ENCODE measurements at regions not wholly inside any gene's neighbourhood (a gene's known extent, or its start where the extent isn't known, plus 50 kb on each side); places are given as distances from the start of the nearest gene placed in this dataset.

DNA sequence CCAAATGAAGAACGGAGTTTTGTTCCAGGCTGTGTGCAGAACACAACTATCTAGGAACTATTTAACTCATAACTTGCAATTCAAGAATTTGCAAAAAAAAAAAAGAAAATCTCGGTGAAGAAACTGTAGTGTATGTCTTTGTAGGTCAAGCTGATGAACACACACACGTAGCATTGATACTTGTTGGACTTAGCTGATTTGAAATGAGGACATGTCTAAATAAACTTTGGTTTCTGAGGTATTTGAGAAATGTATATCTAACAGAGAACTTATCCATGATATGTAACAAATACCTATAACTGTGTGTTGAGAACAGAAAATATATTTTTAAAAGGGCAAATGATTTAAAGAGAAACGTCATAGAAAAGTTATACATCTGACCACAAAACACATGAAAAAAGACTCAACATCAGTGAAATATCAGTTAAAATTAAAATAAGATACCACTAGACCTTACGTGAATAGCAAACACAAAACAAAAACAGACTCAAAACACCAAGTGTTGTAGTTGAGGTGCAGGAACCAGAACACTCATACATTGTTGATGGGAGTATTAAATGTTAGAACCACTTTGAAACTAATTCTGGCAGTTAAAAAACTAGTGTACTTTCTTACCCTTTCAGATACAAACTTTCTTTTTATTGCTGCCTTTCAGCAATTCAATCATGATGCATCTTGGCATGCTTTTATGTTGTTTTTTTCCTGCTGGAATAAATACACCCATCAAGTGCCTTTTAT is 1535.8 kb upstream of the PCDH10 start:
- ChIA-PET POLR2A (no interaction called here), CTCF (no interaction called here)

GRCh38 chr4:131613824-131614216 is 1535.3 kb upstream of the PCDH10 start:
- CTCF ChIA-PET = no interaction called here
- POLR2A ChIA-PET = no interaction called here
- TF ChIP-seq ELF4 (IDR thresholded peaks at IDR 0.05) = no peak
- no peak for DNase-seq (ENCODE audit: extremely low spot score)

More for the DNA sequence above, 1535.8 kb upstream of the PCDH10 start:
- DNase-seq (ENCODE audit: extremely low spot score) = no peak
- no peak for TF ChIP-seq FOXA1 (IDR thresholded peaks at IDR 0.05)
- no peak for TF ChIP-seq HDGF (IDR thresholded peaks at IDR 0.05; ENCODE audit: borderline replicate concordance)
- TF ChIP-seq ZNF384 (IDR thresholded peaks at IDR 0.05) = no peak
- no peak for TF ChIP-seq BHLHE40 (IDR thresholded peaks at IDR 0.05; ENCODE audit: borderline replicate concordance)
- TF ChIP-seq NFRKB (IDR thresholded peaks at IDR 0.05) = no peak
- TF ChIP-seq, protein P1, sequence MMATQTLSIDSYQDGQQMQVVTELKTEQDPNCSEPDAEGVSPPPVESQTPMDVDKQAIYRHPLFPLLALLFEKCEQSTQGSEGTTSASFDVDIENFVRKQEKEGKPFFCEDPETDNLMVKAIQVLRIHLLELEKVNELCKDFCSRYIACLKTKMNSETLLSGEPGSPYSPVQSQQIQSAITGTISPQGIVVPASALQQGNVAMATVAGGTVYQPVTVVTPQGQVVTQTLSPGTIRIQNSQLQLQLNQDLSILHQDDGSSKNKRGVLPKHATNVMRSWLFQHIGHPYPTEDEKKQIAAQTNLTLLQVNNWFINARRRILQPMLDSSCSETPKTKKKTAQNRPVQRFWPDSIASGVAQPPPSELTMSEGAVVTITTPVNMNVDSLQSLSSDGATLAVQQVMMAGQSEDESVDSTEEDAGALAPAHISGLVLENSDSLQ (IDR thresholded peaks at IDR 0.05) = no peak
- TF ChIP-seq LEF1 (IDR thresholded peaks at IDR 0.05; ENCODE audit: borderline replicate concordance) = no peak
- no peak for TF ChIP-seq TARDBP (IDR thresholded peaks at IDR 0.05)
- no peak for TF ChIP-seq ELF4 (IDR thresholded peaks at IDR 0.05)
- TF ChIP-seq SUZ12 (IDR thresholded peaks at IDR 0.05) = no peak
- TF ChIP-seq L3MBTL2 (conservative IDR thresholded peaks at IDR 0.05) = no peak

GRCh38 chr4:131632877-131633276 is 1516.2 kb upstream of the PCDH10 start:
- ChIA-PET POLR2A (no interaction called here), CTCF (no interaction called here)
- TF ChIP-seq HDGF (IDR thresholded peaks at IDR 0.05; ENCODE audit: borderline replicate concordance) = no peak
- TF ChIP-seq ARNT (IDR thresholded peaks at IDR 0.05) = no peak
- TF ChIP-seq LEF1 (IDR thresholded peaks at IDR 0.05; ENCODE audit: borderline replicate concordance) = no peak
- TF ChIP-seq ZNF384 (IDR thresholded peaks at IDR 0.05) = no peak
- no peak for TF ChIP-seq TARDBP (IDR thresholded peaks at IDR 0.05)
- TF ChIP-seq FOXK2 (IDR thresholded peaks at IDR 0.05) = no peak
- no peak for TF ChIP-seq SUZ12 (IDR thresholded peaks at IDR 0.05)
- no peak for TF ChIP-seq BHLHE40 (IDR thresholded peaks at IDR 0.05; ENCODE audit: borderline replicate concordance)
- TF ChIP-seq L3MBTL2 (conservative IDR thresholded peaks at IDR 0.05) = no peak
- TF ChIP-seq, protein P1 (IDR thresholded peaks at IDR 0.05) = no peak
- TF ChIP-seq FOXM1 (IDR thresholded peaks at IDR 0.05; ENCODE audit: borderline replicate concordance) = no peak
- TF ChIP-seq NFRKB (IDR thresholded peaks at IDR 0.05) = no peak
- no peak for DNase-seq (ENCODE audit: extremely low spot score)

GRCh38 chr4:131635191-131635590 is 1513.9 kb upstream of the PCDH10 start:
- no peak for DNase-seq (ENCODE audit: extremely low spot score)
- POLR2A ChIA-PET = no interaction called here
- CTCF ChIA-PET = no interaction called here
- no peak for TF ChIP-seq HDGF (IDR thresholded peaks at IDR 0.05; ENCODE audit: borderline replicate concordance)
- no peak for TF ChIP-seq L3MBTL2 (conservative IDR thresholded peaks at IDR 0.05)
- TF ChIP-seq NFRKB (IDR thresholded peaks at IDR 0.05) = no peak
- no peak for TF ChIP-seq SUZ12 (IDR thresholded peaks at IDR 0.05)
- TF ChIP-seq ELF4 (IDR thresholded peaks at IDR 0.05) = no peak
- TF ChIP-seq, protein P1 (IDR thresholded peaks at IDR 0.05) = no peak
- no peak for TF ChIP-seq FOXA1 (IDR thresholded peaks at IDR 0.05)
- TF ChIP-seq BHLHE40 (IDR thresholded peaks at IDR 0.05; ENCODE audit: borderline replicate concordance) = no peak
- no peak for TF ChIP-seq ZNF384 (IDR thresholded peaks at IDR 0.05)
- no peak for TF ChIP-seq ARNT (IDR thresholded peaks at IDR 0.05)
- no peak for TF ChIP-seq FOXK2 (IDR thresholded peaks at IDR 0.05)
- no peak for TF ChIP-seq CTBP1 (IDR thresholded peaks at IDR 0.05; ENCODE audit: borderline replicate concordance)
- TF ChIP-seq LEF1 (IDR thresholded peaks at IDR 0.05; ENCODE audit: borderline replicate concordance) = no peak

GRCh38 chr4:131638781-131639180 is 1510.3 kb upstream of the PCDH10 start:
- ChIA-PET CTCF (no interaction called here), POLR2A (no interaction called here)

GRCh38 chr4:131644619-131645018 is 1504.5 kb upstream of the PCDH10 start:
- peak; percentile 32 for DNase-seq (ENCODE audit: extremely low spot score)
- TF ChIP-seq TARDBP (IDR thresholded peaks at IDR 0.05) = no peak
- no peak for TF ChIP-seq L3MBTL2 (conservative IDR thresholded peaks at IDR 0.05)
- no peak for TF ChIP-seq ELF4 (IDR thresholded peaks at IDR 0.05)
- TF ChIP-seq FOXA1 (IDR thresholded peaks at IDR 0.05) = no peak
- no peak for TF ChIP-seq CTBP1 (IDR thresholded peaks at IDR 0.05; ENCODE audit: borderline replicate concordance)
- TF ChIP-seq HDGF (IDR thresholded peaks at IDR 0.05; ENCODE audit: borderline replicate concordance) = no peak
- TF ChIP-seq, protein P1 (IDR thresholded peaks at IDR 0.05) = no peak
- no peak for TF ChIP-seq SUZ12 (IDR thresholded peaks at IDR 0.05)
- TF ChIP-seq ZNF384 (IDR thresholded peaks at IDR 0.05) = no peak
- no peak for TF ChIP-seq ARNT (IDR thresholded peaks at IDR 0.05)
- TF ChIP-seq NFRKB (IDR thresholded peaks at IDR 0.05) = no peak
- no peak for TF ChIP-seq FOXM1 (IDR thresholded peaks at IDR 0.05; ENCODE audit: borderline replicate concordance)
- no peak for TF ChIP-seq FOXK2 (IDR thresholded peaks at IDR 0.05)
- no peak for TF ChIP-seq SP1 (IDR thresholded peaks at IDR 0.05)
- TF ChIP-seq BHLHE40 (IDR thresholded peaks at IDR 0.05; ENCODE audit: borderline replicate concordance) = no peak
- no peak for TF ChIP-seq LEF1 (IDR thresholded peaks at IDR 0.05; ENCODE audit: borderline replicate concordance)
- ChIA-PET POLR2A (no interaction called here), CTCF (no interaction called here)

More at GRCh38 chr4:131638781-131639180, 1510.3 kb upstream of the PCDH10 start:
- TF ChIP-seq FOXK2 (IDR thresholded peaks at IDR 0.05) (no peak), HDGF (IDR thresholded peaks at IDR 0.05; ENCODE audit: borderline replicate concordance) (no peak), NFRKB (IDR thresholded peaks at IDR 0.05) (no peak), LEF1 (IDR thresholded peaks at IDR 0.05; ENCODE audit: borderline replicate concordance) (no peak), BHLHE40 (IDR thresholded peaks at IDR 0.05; ENCODE audit: borderline replicate concordance) (no peak)
- TF ChIP-seq, protein P1 (IDR thresholded peaks at IDR 0.05) = no peak
- DNase-seq (ENCODE audit: extremely low spot score) = no peak

Measured in HEK293T (cell line).